ENCODE measurements at regions not wholly inside any gene's neighbourhood (a gene's known extent, or its start where the extent isn't known, plus 50 kb on each side); places are given as distances from the start of the nearest gene placed in this dataset.
A peak's percentile ranks its signal among the peaks of the same experiment; 100 is the strongest.

- H3K27me3 ChIP-seq (ENCODE audit: control insufficient read depth in 5 of 5, insufficient read depth in 4 of 5, low read length in 5 of 5) = no peaks in the 10 kb centered on the region
- H3K36me3 ChIP-seq (ENCODE audit: control insufficient read depth in 5 of 5, insufficient read depth in 5 of 5, low read length in 5 of 5) = no peaks in the 10 kb centered on the region
- H3K9ac ChIP-seq (ENCODE audit: low read length in 5 of 5) = no peak overlapping the region
- H3K4me3 ChIP-seq (ENCODE audit: low read depth in 1 of 5, low read length in 5 of 5) = no peak overlapping the region
- no peak overlapping the region for H3K27ac ChIP-seq (ENCODE audit: low read depth, low read length)
- peaks cover 0 to 34% (median 21%) of the 10 kb centered on the region in 5 donors for H3K4me1 ChIP-seq (ENCODE audit: control insufficient read depth in 5 of 5, insufficient read depth in 5 of 5, low read length in 5 of 5)
- H3K9me3 ChIP-seq (ENCODE audit: control insufficient read depth in 5 of 5, low read length in 5 of 5) = no peaks in the 10 kb centered on the region
These were observed 798.3 kb downstream of the MAFB start for GRCh38 chr20:39890697-39891096.

GRCh38 chr20:39888310-39888709 is 800.7 kb downstream of the MAFB start:
- H3K27me3 ChIP-seq (ENCODE audit: control insufficient read depth in 5 of 5, insufficient read depth in 4 of 5, low read length in 5 of 5) = no peaks in the 10 kb centered on the region
- H3K4me1 ChIP-seq (ENCODE audit: control insufficient read depth in 5 of 5, insufficient read depth in 5 of 5, low read length in 5 of 5) = peaks cover 0 to 33% (median 20%) of the 10 kb centered on the region in 5 donors
- no peak overlapping the region for H3K27ac ChIP-seq (ENCODE audit: low read depth, low read length)
- no peak overlapping the region for H3K9ac ChIP-seq (ENCODE audit: low read length in 5 of 5)
- H3K9me3 ChIP-seq (ENCODE audit: control insufficient read depth in 5 of 5, low read length in 5 of 5) = no peaks in the 10 kb centered on the region
- no peak overlapping the region for H3K4me3 ChIP-seq (ENCODE audit: low read depth in 1 of 5, low read length in 5 of 5)
- H3K36me3 ChIP-seq (ENCODE audit: control insufficient read depth in 5 of 5, insufficient read depth in 5 of 5, low read length in 5 of 5) = no peaks in the 10 kb centered on the region

GRCh38 chr20:39886650-39887190 is 802.3 kb downstream of the MAFB start:
- H3K4me3 ChIP-seq (ENCODE audit: low read depth in 1 of 5, low read length in 5 of 5) = no peak overlapping the region
- peak overlapping the region in 1 of 5 donors; percentile 7 for H3K9ac ChIP-seq (ENCODE audit: low read length in 5 of 5)
- no peaks in the 10 kb centered on the region for H3K36me3 ChIP-seq (ENCODE audit: control insufficient read depth in 5 of 5, insufficient read depth in 5 of 5, low read length in 5 of 5)
- H3K4me1 ChIP-seq (ENCODE audit: control insufficient read depth in 5 of 5, insufficient read depth in 5 of 5, low read length in 5 of 5) = peaks cover 0 to 26% (median 19%) of the 10 kb centered on the region in 5 donors
- H3K27me3 ChIP-seq (ENCODE audit: control insufficient read depth in 5 of 5, insufficient read depth in 4 of 5, low read length in 5 of 5) = no peaks in the 10 kb centered on the region
- peak overlapping the region; percentile 32 for H3K27ac ChIP-seq (ENCODE audit: low read depth, low read length)
- peaks cover 0 to 5% (median 2%) of the 10 kb centered on the region in 5 donors for H3K9me3 ChIP-seq (ENCODE audit: control insufficient read depth in 5 of 5, low read length in 5 of 5)

- Histone ChIP-seq H3K27ac (ENCODE audit: low read depth, low read length) (peak overlapping the region; percentile 32), H3K9ac (ENCODE audit: low read length in 5 of 5) (peak overlapping the region in 1 of 5 donors; percentile 7), H3K9me3 (ENCODE audit: control insufficient read depth in 5 of 5, low read length in 5 of 5) (peaks cover 0 to 5% (median 2%) of the 10 kb centered on the region in 5 donors), H3K27me3 (ENCODE audit: control insufficient read depth in 5 of 5, insufficient read depth in 4 of 5, low read length in 5 of 5) (no peaks in the 10 kb centered on the region), H3K4me3 (ENCODE audit: low read depth in 1 of 5, low read length in 5 of 5) (no peak overlapping the region), H3K36me3 (ENCODE audit: control insufficient read depth in 5 of 5, insufficient read depth in 5 of 5, low read length in 5 of 5) (no peaks in the 10 kb centered on the region), H3K4me1 (ENCODE audit: control insufficient read depth in 5 of 5, insufficient read depth in 5 of 5, low read length in 5 of 5) (peaks cover 0 to 26% (median 19%) of the 10 kb centered on the region in 5 donors)
These were observed 802.9 kb downstream of the MAFB start for GRCh38 chr20:39885975-39886649.

GRCh38 chr20:39882806-39883205 is 806.2 kb downstream of the MAFB start:
- Histone ChIP-seq H3K4me1 (ENCODE audit: control insufficient read depth in 5 of 5, insufficient read depth in 5 of 5, low read length in 5 of 5) (peaks cover 0 to 26% (median 20%) of the 10 kb centered on the region in 5 donors), H3K36me3 (ENCODE audit: control insufficient read depth in 5 of 5, insufficient read depth in 5 of 5, low read length in 5 of 5) (no peaks in the 10 kb centered on the region), H3K9me3 (ENCODE audit: control insufficient read depth in 5 of 5, low read length in 5 of 5) (peaks cover 0 to 5% (median 2%) of the 10 kb centered on the region in 5 donors), H3K27me3 (ENCODE audit: control insufficient read depth in 5 of 5, insufficient read depth in 4 of 5, low read length in 5 of 5) (no peaks in the 10 kb centered on the region), H3K27ac (ENCODE audit: low read depth, low read length) (no peak overlapping the region), H3K4me3 (ENCODE audit: low read depth in 1 of 5, low read length in 5 of 5) (no peak overlapping the region), H3K9ac (ENCODE audit: low read length in 5 of 5) (no peak overlapping the region)

- Histone ChIP-seq H3K9ac (ENCODE audit: low read length in 5 of 5) (no peak overlapping the region), H3K27ac (ENCODE audit: low read depth, low read length) (no peak overlapping the region), H3K36me3 (ENCODE audit: control insufficient read depth in 5 of 5, insufficient read depth in 5 of 5, low read length in 5 of 5) (no peaks in the 10 kb centered on the region), H3K4me1 (ENCODE audit: control insufficient read depth in 5 of 5, insufficient read depth in 5 of 5, low read length in 5 of 5) (peaks cover 0 to 12% (median 7%) of the 10 kb centered on the region in 5 donors), H3K4me3 (ENCODE audit: low read depth in 1 of 5, low read length in 5 of 5) (no peak overlapping the region), H3K9me3 (ENCODE audit: control insufficient read depth in 5 of 5, low read length in 5 of 5) (peaks cover 0 to 5% (median 2%) of the 10 kb centered on the region in 5 donors), H3K27me3 (ENCODE audit: control insufficient read depth in 5 of 5, insufficient read depth in 4 of 5, low read length in 5 of 5) (no peaks in the 10 kb centered on the region)
These were observed 808.1 kb downstream of the MAFB start for GRCh38 chr20:39880890-39881289.

- Histone ChIP-seq H3K9ac (ENCODE audit: low read length in 5 of 5) (no peak overlapping the region), H3K27me3 (ENCODE audit: control insufficient read depth in 5 of 5, insufficient read depth in 4 of 5, low read length in 5 of 5) (no peaks in the 10 kb centered on the region), H3K27ac (ENCODE audit: low read depth, low read length) (no peak overlapping the region), H3K4me3 (ENCODE audit: low read depth in 1 of 5, low read length in 5 of 5) (no peak overlapping the region), H3K9me3 (ENCODE audit: control insufficient read depth in 5 of 5, low read length in 5 of 5) (peaks cover 0 to 5% (median 2%) of the 10 kb centered on the region in 5 donors), H3K36me3 (ENCODE audit: control insufficient read depth in 5 of 5, insufficient read depth in 5 of 5, low read length in 5 of 5) (no peaks in the 10 kb centered on the region), H3K4me1 (ENCODE audit: control insufficient read depth in 5 of 5, insufficient read depth in 5 of 5, low read length in 5 of 5) (peaks cover 0 to 9% (median 4%) of the 10 kb centered on the region in 5 donors)
These were observed 809.7 kb downstream of the MAFB start for GRCh38 chr20:39879296-39879695.

GRCh38 chr20:39878809-39879208 is 810.2 kb downstream of the MAFB start:
- Histone ChIP-seq H3K36me3 (ENCODE audit: control insufficient read depth in 5 of 5, insufficient read depth in 5 of 5, low read length in 5 of 5) (no peaks in the 10 kb centered on the region), H3K27ac (ENCODE audit: low read depth, low read length) (no peak overlapping the region), H3K4me1 (ENCODE audit: control insufficient read depth in 5 of 5, insufficient read depth in 5 of 5, low read length in 5 of 5) (peaks cover 2 to 11% (median 7%) of the 10 kb centered on the region in 5 donors), H3K9ac (ENCODE audit: low read length in 5 of 5) (no peak overlapping the region), H3K9me3 (ENCODE audit: control insufficient read depth in 5 of 5, low read length in 5 of 5) (peaks cover 0 to 5% (median 2%) of the 10 kb centered on the region in 5 donors), H3K4me3 (ENCODE audit: low read depth in 1 of 5, low read length in 5 of 5) (no peak overlapping the region), H3K27me3 (ENCODE audit: control insufficient read depth in 5 of 5, insufficient read depth in 4 of 5, low read length in 5 of 5) (no peaks in the 10 kb centered on the region)

GRCh38 chr20:39878320-39878719 is 810.7 kb downstream of the MAFB start:
- no peak overlapping the region for H3K27ac ChIP-seq (ENCODE audit: low read depth, low read length)
- H3K36me3 ChIP-seq (ENCODE audit: control insufficient read depth in 5 of 5, insufficient read depth in 5 of 5, low read length in 5 of 5) = no peaks in the 10 kb centered on the region
- H3K4me1 ChIP-seq (ENCODE audit: control insufficient read depth in 5 of 5, insufficient read depth in 5 of 5, low read length in 5 of 5) = peaks cover 2 to 12% (median 8%) of the 10 kb centered on the region in 5 donors
- H3K9ac ChIP-seq (ENCODE audit: low read length in 5 of 5) = no peak overlapping the region
- H3K4me3 ChIP-seq (ENCODE audit: low read depth in 1 of 5, low read length in 5 of 5) = no peak overlapping the region
- no peaks in the 10 kb centered on the region for H3K27me3 ChIP-seq (ENCODE audit: control insufficient read depth in 5 of 5, insufficient read depth in 4 of 5, low read length in 5 of 5)
- peaks cover 0 to 5% (median 2%) of the 10 kb centered on the region in 5 donors for H3K9me3 ChIP-seq (ENCODE audit: control insufficient read depth in 5 of 5, low read length in 5 of 5)

GRCh38 chr20:39877788-39878187 is 811.2 kb downstream of the MAFB start:
- no peak overlapping the region for H3K4me3 ChIP-seq (ENCODE audit: low read depth in 1 of 5, low read length in 5 of 5)

More at GRCh38 chr20:39877788-39878187, 811.2 kb downstream of the MAFB start:
- Histone ChIP-seq H3K27me3 (ENCODE audit: control insufficient read depth in 5 of 5, insufficient read depth in 4 of 5, low read length in 5 of 5) (no peaks in the 10 kb centered on the region), H3K4me1 (ENCODE audit: control insufficient read depth in 5 of 5, insufficient read depth in 5 of 5, low read length in 5 of 5) (peaks cover 2 to 12% (median 8%) of the 10 kb centered on the region in 5 donors), H3K9ac (ENCODE audit: low read length in 5 of 5) (no peak overlapping the region), H3K36me3 (ENCODE audit: control insufficient read depth in 5 of 5, insufficient read depth in 5 of 5, low read length in 5 of 5) (no peaks in the 10 kb centered on the region), H3K27ac (ENCODE audit: low read depth, low read length) (no peak overlapping the region), H3K9me3 (ENCODE audit: control insufficient read depth in 5 of 5, low read length in 5 of 5) (peaks cover 0 to 5% (median 2%) of the 10 kb centered on the region in 5 donors)

Measured in subcutaneous abdominal adipose tissue (tissue), 5 donors.